Omental fat pad (tissue), 3 donors: ENCODE measurements at regions not wholly inside any gene's neighbourhood (a gene's known extent, or its start where the extent isn't known, plus 50 kb on each side); places are given as distances from the start of the nearest gene placed in this dataset.

ENCODE experiments used
- ATAC-seq: fragments of 150-250 bp; one replicate; pipeline ENCODE4 v1.9.1; 2016; ENCODE audit warnings: mild to moderate bottlenecking, moderate library complexity; ENCODE audit not compliant: low FRiP score
- DNase-seq: peaks from one replicate; pipeline ENCODE4 v3.0.0-alpha.2; 2019; ENCODE audit warnings: low spot score
- CTCF ChIP-seq, 3 donors: fragments of 450-650 bp; IDR thresholded peaks; one replicate each; pipeline ENCODE4 v1.5.1; 2016 to 2017; ENCODE audit warnings: antibody characterized with exemption in 3 of 3, mild to moderate bottlenecking in 3 of 3, moderate library complexity in 2 of 3

GRCh38 chr5:52657247-52657645, 130.5 kb upstream of the ITGA1 start:
- ATAC-seq (no peak), DNase-seq (no peak)
- TF ChIP-seq CTCF (IDR thresholded peaks at IDR 0.05), result no peak

DNA sequence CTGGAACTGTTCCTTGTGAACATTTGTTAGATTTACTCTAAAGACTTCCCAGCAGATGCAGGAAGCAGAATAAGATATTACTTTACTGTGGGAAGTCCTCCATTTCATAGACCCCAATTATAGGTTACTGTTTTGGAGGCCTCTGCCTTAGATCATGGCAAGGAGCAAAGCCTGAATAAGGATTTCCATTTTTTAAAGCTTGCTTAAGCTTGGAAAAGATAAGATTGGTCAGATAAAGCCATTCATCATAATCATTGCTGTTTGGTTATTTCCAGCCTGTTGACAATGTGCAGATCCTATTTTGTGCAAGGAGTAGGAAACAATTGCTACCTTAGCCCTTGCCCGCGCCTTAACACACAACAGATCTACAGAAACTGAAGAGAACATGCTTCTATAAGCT, 129.5 kb upstream of the ITGA1 start:
- TF ChIP-seq CTCF (IDR thresholded peaks at IDR 0.05), result no peak
- DNase-seq, result no peak
- ATAC-seq, result no peak

DNA sequence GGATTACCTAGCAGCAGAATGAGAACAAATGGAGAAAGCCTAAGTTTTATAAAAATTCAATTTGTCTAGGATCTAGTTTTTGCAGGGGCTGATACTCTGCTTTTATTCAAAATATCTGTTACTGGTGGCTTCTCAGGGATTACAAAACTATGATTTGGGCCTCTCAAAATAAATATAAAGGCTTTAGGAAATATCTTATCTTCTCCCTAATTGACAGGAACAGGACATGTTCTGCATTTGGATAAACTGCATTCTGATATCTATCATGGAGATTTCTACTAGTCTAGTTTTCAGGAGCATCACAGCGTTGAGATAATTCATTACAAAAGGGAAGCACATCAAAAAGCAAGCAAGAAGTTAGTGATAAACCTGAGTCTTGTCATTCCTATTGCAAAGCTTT, 127.1 kb upstream of the ITGA1 start:
- no peak for TF ChIP-seq CTCF (IDR thresholded peaks at IDR 0.05)
- ATAC-seq, result no peak
- DNase-seq, result no peak

- no peak for TF ChIP-seq CTCF (IDR thresholded peaks at IDR 0.05)
- no peak for ATAC-seq
- DNase-seq, result no peak
These were observed 125.7 kb upstream of the ITGA1 start for GRCh38 chr5:52661903-52662595.

GRCh38 chr5:52665559-52665958, 122.2 kb upstream of the ITGA1 start:
- no peak for TF ChIP-seq CTCF (IDR thresholded peaks at IDR 0.05)
- no peak for ATAC-seq

DNA sequence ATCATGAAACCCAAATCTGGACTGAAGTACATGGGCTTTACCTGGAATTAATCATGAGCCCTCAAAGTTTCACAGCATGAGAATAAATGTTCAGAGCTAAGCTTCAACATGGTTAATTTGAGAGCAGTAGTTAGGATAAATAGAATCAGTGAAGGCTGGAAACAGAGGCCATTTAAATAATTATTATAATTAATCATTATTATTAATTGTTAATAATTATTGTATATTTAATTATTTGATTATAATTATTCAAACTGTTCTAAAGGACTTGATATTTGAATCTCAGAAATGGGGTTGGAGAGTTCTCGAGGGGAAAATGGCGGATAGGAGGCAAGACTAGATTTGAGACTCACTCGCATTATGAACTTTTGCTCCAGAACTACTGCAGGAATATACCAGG, 119.6 kb upstream of the ITGA1 start:
- no peak for TF ChIP-seq CTCF (IDR thresholded peaks at IDR 0.05)
- DNase-seq, result no peak

More at GRCh38 chr5:52665559-52665958, 122.2 kb upstream of the ITGA1 start:
- no peak for DNase-seq

GRCh38 chr5:52668544-52669185, 119.1 kb upstream of the ITGA1 start:
- no peak for TF ChIP-seq CTCF (IDR thresholded peaks at IDR 0.05)
- DNase-seq, result no peak
- no peak for ATAC-seq

More for the DNA sequence above, 119.6 kb upstream of the ITGA1 start:
- ATAC-seq, result no peak
